Stimulated activated CD8-positive, alpha-beta memory T cell treated with anti-CD3 and anti-CD28 coated beads, Interleukin-15, amount 100 ng/mL, for 1 hour (primary cell): ENCODE measurements at regions not wholly inside any gene's neighbourhood (a gene's known extent, or its start where the extent isn't known, plus 50 kb on each side); places are given as distances from the start of the nearest gene placed in this dataset.

Source experiments
- DNase-seq: peaks from one replicate; pipeline ENCODE4 v3.0.0-alpha.2; 2020; ENCODE audit warnings: low read depth

- no peak for DNase-seq
Observed at GRCh38 chr2:217160978-217161973, 301.4 kb upstream of the TNP1 start.

GRCh38 chr2:217160103-217160743 lies 300.4 kb upstream of the TNP1 start:
- no peak for DNase-seq

DNA sequence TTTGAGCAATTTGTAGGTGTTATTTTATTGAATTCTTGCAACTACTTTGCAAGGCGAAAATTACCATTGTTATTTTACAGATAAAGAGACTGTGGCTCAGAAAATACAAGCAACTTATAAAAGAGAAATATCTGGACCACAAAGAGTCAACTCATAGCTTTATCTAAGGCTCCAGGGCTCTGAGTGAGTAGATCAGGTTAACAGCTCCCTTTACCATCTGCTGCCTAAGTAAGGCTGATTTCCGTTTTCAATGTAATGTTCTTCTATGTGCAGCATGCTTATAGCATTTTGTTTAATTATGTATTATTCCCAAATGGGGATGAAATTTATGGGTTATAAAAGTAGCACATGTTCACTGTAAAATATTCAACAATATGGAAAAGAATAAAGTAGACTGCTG lies 299.1 kb upstream of the TNP1 start:
- no peak for DNase-seq

- DNase-seq = no peak
Observed at GRCh38 chr2:217157581-217157980, 297.7 kb upstream of the TNP1 start.

GRCh38 chr2:217156801-217157200 lies 296.9 kb upstream of the TNP1 start:
- no peak for DNase-seq

GRCh38 chr2:217154923-217155322 lies 295.1 kb upstream of the TNP1 start:
- no peak for DNase-seq

GRCh38 chr2:217153510-217153909 lies 293.6 kb upstream of the TNP1 start:
- no peak for DNase-seq

GRCh38 chr2:217152831-217153230 lies 293.0 kb upstream of the TNP1 start:
- DNase-seq = no peak

DNA sequence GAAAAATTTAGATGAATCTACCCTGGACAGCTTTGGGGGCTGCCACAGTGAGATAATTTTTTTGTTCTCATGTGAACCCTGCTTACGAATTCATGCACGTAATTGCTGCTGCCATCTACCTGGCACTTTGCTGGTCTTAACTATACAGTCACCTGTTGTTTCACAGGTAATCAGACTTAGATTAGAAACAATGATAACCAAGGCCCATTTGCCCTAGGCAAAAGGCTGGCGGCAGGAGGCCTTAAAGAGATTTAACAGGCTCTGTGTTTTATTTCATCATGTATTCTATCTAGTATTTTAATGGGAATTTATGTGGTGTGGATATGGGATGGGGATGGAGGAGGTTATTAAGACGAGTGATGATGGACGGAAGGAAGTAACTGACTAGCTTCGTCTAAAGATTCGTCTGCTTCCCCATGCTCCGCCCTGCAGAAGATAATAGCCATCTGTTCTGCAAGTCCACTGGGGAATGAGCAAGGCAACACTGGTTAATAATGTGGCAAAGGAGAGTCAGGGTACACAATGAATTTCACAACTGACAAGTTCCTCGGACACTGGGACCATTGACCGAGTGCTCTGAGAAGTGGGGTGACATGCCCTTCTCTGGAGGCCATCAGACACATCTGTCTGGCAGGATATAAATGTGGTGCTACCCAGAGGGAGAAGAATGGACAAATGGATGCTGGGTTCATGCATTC lies 291.8 kb upstream of the TNP1 start:
- no peak for DNase-seq

DNA sequence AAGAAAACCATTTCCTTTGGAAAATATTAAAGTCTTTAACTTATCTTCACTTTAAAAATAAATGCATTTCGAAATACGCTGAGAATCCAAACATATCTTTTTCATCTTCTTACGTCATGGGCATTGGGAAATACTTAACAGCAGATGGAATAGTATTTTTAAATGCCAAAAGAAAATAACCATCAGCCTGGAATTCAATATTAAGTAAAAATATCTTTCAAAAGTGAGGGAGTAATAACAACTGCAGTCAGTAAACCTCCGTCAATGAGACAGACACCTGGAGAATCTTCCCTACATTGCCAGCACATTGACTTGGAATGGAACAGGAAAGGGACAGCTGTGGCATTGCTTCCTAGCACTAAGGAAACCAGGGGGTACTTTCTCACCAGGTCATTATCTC lies 290.4 kb upstream of the TNP1 start:
- DNase-seq = no peak

DNA sequence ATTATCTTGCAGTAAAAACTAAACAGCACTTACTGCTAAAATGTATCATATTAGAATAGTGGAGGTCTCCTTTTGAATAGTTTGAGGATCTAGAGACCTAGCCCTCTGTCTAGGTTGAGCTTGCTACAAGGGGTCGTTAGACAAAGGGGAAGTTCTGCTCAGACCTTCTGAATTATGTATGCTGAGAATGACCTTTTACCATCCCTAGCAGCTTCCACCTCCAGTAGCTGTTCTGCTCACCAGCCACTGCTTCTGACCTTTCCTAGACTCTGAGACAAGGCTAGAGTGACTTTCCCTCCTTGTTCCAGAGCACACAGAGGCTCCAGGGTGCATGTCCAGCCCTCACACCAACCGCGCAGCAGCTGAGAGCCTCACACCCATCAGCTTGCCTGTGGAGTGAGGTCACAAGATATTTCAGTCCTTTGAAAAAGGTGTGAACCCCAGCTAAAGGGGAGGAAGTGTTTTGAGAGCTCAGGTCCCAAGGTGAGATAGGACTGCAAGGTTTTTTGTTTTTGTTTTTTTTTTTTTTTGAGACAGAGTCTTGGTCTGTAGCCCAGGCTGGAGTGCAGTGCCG lies 289.3 kb upstream of the TNP1 start:
- no peak for DNase-seq

DNA sequence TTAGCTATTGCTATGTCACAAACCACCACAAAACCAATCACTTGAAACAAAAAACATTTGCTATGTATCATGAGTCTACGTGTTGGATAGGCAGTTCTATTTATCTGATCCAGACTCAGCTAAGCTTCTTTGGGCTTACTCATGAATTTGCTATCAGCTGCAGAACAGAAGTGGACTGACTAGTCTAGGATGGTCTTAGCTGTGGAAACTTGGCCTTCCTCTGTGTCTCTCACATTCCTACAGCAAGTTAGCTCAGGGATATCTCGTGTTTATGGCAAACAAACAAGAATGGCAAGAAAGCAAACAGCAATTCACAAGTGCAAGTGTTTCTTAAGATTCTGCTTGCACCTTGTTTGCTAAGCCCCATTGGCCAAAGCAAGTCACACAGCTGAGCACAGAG lies 288.0 kb upstream of the TNP1 start:
- no peak for DNase-seq

- no peak for DNase-seq
Observed at GRCh38 chr2:217146956-217147355, 287.1 kb upstream of the TNP1 start.

- no peak for DNase-seq
Observed at GRCh38 chr2:217142649-217143266, 282.9 kb upstream of the TNP1 start.

DNA sequence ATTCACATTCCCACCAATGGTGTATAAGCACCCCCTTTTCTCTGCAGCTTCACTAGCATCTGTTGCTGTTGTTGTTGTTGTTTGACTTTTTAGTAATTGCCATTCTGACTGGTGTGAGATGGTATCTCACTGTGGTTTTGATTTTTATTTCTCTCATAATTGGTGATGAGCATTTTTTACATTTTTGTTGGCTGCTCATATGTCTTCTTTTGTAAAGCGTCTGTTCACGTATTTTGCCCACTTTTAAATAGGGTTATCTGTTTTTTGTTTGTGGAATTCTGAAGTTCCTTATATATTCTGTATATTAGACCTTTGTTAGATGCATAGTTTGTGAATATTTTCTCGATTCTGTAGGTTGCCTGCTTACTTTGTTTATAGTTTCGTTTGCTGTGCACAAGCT lies 278.4 kb upstream of the TNP1 start:
- DNase-seq = no peak

DNA sequence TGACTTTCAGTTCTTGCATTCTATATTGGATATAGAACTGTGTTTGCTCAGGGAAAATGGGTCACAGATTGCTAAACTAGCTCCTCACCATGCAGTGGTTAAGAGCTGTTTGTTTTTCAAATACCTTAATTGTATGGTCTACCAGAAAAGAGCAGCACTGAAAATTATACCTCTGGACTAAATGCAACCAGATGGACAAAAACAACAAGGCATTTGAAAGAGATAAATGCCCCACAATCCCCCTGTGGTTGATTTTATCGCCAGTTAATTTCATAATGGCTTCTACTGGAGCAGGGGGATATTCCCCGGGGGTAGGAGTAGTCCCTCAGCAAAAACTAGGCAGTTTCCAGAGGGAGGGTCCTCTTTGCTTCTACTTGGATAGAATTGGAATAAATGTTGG lies 267.9 kb upstream of the TNP1 start:
- no peak for DNase-seq

GRCh38 chr2:217125014-217125413 lies 265.1 kb upstream of the TNP1 start:
- no peak for DNase-seq

DNA sequence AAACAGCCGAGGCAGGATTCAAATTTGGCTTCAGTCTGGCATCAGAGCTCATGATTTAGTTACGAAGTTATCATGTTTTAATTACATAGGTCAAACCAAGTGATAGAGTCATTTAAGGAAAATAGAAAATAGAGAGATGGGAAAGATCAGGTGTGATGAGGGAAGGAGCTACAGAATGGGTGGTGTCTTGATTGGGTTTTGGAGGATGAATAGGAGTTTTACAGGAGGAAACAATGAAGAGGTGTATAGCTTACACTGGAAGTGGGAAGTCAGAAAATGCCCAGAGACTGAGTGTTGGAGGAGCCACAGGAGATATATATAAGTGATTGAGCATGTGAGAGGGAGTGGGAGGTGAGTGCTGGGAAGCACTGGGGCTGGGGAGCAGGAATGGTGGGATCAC lies 264.2 kb upstream of the TNP1 start:
- DNase-seq = no peak

DNA sequence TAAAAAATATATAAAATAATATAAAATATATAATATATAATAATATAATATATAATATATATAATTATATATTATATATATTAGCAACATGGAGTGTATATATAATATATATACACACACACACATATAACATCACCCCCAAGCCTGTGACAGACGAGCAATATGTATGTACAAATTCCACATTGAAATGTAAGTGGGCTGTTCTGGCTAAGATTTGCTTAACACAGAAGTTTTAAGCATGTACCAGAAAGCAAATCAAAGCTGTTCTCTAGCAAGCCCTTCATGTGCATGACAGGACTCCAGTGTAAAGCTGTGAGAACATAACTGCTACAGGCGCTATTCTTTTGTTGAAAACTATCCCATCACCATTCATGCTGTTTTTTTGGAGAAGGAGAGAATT lies 261.7 kb upstream of the TNP1 start:
- DNase-seq = no peak

GRCh38 chr2:217120429-217120828 lies 260.6 kb upstream of the TNP1 start:
- DNase-seq = no peak

DNA sequence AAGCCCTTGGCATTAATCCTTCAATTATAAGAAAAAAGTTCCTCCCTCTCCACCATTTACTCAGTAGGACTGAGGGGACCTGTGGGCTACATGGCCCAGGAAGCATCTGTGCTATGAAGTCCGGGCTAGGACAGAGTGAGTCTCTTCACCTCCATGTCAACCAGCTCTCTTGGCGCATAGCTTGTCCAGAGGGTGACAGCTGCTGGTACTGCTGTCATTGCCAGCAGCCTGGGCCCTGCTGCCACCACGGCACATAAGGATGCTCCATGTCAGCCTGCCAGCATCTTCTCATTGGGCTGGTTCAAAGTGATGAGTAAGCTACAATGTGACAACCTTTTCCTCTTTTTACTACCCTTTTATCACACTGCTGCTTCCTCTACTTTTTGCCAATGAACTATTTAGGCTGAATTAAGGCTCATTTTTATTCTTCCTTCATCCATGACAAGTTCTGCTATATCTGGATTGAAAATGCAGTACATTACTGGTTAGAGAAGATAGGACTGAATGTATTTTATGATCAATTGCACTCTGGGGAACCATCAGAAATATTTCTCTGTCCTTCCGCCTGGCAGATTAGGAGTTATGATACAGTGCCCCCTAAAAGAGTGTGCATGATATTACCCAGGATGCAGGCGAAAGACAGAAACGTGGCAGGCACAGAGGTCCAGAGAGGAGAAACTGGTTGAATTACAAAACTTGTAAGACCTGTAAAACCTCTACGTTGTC lies 258.9 kb upstream of the TNP1 start:
- no peak for DNase-seq
